Lower leg skin (tissue), 4 donors: ENCODE measurements at regions not wholly inside any gene's neighbourhood (a gene's known extent, or its start where the extent isn't known, plus 50 kb on each side); places are given as distances from the start of the nearest gene placed in this dataset.

ENCODE experiments used
- DNase-seq, 2 donors: peaks; one replicate each; pipeline ENCODE4 v3.0.0-alpha.2; 2019; ENCODE audit warnings: low spot score in 2 of 2
- H3K4me3 ChIP-seq: fragments of 200-600 bp; sonication (generic); 2 replicates; pipeline ENCODE4 v1.5.1; 2017; ENCODE audit warnings: mild to moderate bottlenecking, low read depth; ENCODE audit not compliant: poor library complexity, severe bottlenecking
- CTCF ChIP-seq, 3 donors: fragments of 450-650 bp; IDR thresholded peaks; one replicate each; pipeline ENCODE4 v1.5.1; 2016; ENCODE audit warnings: antibody characterized with exemption in 3 of 3, mild to moderate bottlenecking in 3 of 3, moderate library complexity in 2 of 3
- POLR2A ChIP-seq, 2 donors: fragments of 450-650 bp; IDR thresholded peaks; one replicate each; pipeline ENCODE4 v1.6.1; 2016 to 2017; ENCODE audit warnings: antibody characterized with exemption in 2 of 2, mild to moderate bottlenecking in 1 of 2, moderate library complexity in 1 of 2
- whole genome bisulfite sequencing, 2 donors: methylation state at CpG; one replicate each; pipeline ENCODE4 v1.1.5; 2018; 5-methylcytosine and 5-hydroxymethylcytosine counted together
- intact Hi-C: fragments of 100-400 bp; cut with DNase I; formaldehyde crosslinking; loops from one replicate; pipeline ENCODE4 v1.15.0; 2023; ENCODE audit warnings: low total_unique reads

- DNase-seq = no peak
- no peak overlapping the region for H3K4me3 ChIP-seq
- intact Hi-C loops = no loop called here
- no peak for TF ChIP-seq CTCF (IDR thresholded peaks at IDR 0.05)
- TF ChIP-seq POLR2A (IDR thresholded peaks at IDR 0.05) = no peak
Measured at GRCh38 chr20:55031971-55032370, 556.6 kb downstream of the DOK5 start.

- TF ChIP-seq CTCF (IDR thresholded peaks at IDR 0.05) = no peak
- no peak for TF ChIP-seq POLR2A (IDR thresholded peaks at IDR 0.05)
- intact Hi-C loops = no loop called here
- H3K4me3 ChIP-seq = no peak overlapping the region
- no peak for DNase-seq
- 72 to 77% methylated on average over 4 of the region's 4 CpGs for WGBS, 2 donors
Measured at GRCh38 chr20:55014766-55015165, 539.4 kb downstream of the DOK5 start.

GRCh38 chr20:55010761-55011160 is 535.4 kb downstream of the DOK5 start:
- intact Hi-C loops = no loop called here
- 94 to 95% methylated on average over 1 of the region's 1 CpG for WGBS, 2 donors

DNA sequence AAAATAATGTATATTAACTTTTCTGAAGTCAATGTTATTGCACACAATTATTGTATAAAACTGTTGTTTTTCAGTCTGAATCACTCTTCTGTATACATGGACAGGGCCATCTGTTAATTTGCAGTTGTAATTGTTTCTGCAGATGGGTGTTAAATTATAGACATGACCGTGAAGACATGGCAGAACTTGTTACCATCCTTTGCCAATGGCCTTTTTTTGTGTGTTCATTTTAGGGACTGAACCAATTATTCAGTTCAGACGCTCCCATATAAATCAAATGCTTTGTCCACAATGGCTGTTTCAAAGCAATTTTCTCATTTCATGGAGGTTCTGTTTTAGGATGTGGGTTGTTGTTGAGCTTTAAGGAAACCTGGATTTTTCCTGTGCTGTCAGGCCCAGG is 533.7 kb downstream of the DOK5 start:
- intact Hi-C loops = no loop called here

More at GRCh38 chr20:55010761-55011160, 535.4 kb downstream of the DOK5 start:
- no peak overlapping the region for H3K4me3 ChIP-seq
- no peak for DNase-seq
- TF ChIP-seq CTCF (IDR thresholded peaks at IDR 0.05) (no peak), POLR2A (IDR thresholded peaks at IDR 0.05) (no peak)

DNA sequence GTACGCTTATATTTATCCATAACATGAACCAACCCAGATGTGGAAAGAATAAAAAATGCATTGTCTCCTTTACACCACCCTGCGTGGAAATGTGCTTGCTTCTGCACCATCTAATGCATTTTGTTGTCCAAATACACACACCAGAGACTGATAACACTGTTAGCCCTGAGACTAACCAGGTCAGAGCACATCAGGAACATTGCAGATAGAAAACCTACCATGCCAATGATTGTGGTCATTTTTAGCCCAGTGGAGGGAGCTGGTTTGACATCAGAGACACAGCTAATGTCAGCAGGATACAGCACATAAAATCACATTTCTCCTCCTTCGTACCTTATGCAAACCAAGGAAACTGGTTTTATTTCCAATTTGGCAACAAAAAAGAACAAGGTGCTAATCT is 528.7 kb downstream of the DOK5 start:
- WGBS, 2 donors = 53 to 54% methylated on average over 3 of the region's 3 CpGs
- no peak overlapping the region for H3K4me3 ChIP-seq
- TF ChIP-seq CTCF (IDR thresholded peaks at IDR 0.05) = no peak
- no peak for TF ChIP-seq POLR2A (IDR thresholded peaks at IDR 0.05)
- intact Hi-C loops = no loop called here
- no peak for DNase-seq

More for the DNA sequence above, 533.7 kb downstream of the DOK5 start:
- 62 to 73% methylated on average over 2 of the region's 2 CpGs for WGBS, 2 donors
- H3K4me3 ChIP-seq = no peak overlapping the region
- no peak for DNase-seq
- no peak for TF ChIP-seq CTCF (IDR thresholded peaks at IDR 0.05)
- no peak for TF ChIP-seq POLR2A (IDR thresholded peaks at IDR 0.05)

GRCh38 chr20:54995553-54995952 is 520.2 kb downstream of the DOK5 start:
- WGBS, 2 donors = 71 to 72% methylated on average over 5 of the region's 5 CpGs
- intact Hi-C loops = no loop called here
- H3K4me3 ChIP-seq = no peak overlapping the region
- no peak for DNase-seq
- no peak for TF ChIP-seq CTCF (IDR thresholded peaks at IDR 0.05)
- no peak for TF ChIP-seq POLR2A (IDR thresholded peaks at IDR 0.05)
